Ovary (tissue), 7 donors: ENCODE measurements at regions not wholly inside any gene's neighbourhood (a gene's known extent, or its start where the extent isn't known, plus 50 kb on each side); places are given as distances from the start of the nearest gene placed in this dataset.

Experiments
- DNase-seq, 5 donors: peaks; one replicate each; pipeline ENCODE4 v3.0.0-alpha.2; 2019 to 2020
- H3K27ac ChIP-seq, 2 donors: fragments of 200-600 bp; one replicate each; pipeline versions ENCODE4 v1.5.1 to v1.8.0; 2019 to 2022
- H3K27me3 ChIP-seq: fragments of 200-600 bp; one replicate; pipeline ENCODE4 v1.8.0; 2022
- H3K36me3 ChIP-seq: fragments of 200-600 bp; sonication (generic); one replicate; pipeline ENCODE4 v1.5.1; 2019
- H3K4me1 ChIP-seq: one replicate; pipeline ENCODE4 v1.8.1; 2013; ENCODE audit warnings: mild to moderate bottlenecking, moderate library complexity; ENCODE audit not compliant: insufficient read depth
- H3K4me3 ChIP-seq: fragments of 200-600 bp; sonication (generic); one replicate; pipeline ENCODE4 v1.5.1; 2017
- H3K9me3 ChIP-seq, 2 donors: fragments of 200-600 bp in 1 of 2; sonication (generic) in 1 of 2; one replicate each; pipeline versions ENCODE4 v1.5.1 to v1.8.1; 2013 to 2019; ENCODE audit warnings: mild to moderate bottlenecking in 1 of 2, moderate library complexity in 1 of 2
- EP300 ChIP-seq: sonication (generic); formaldehyde crosslinking; IDR thresholded peaks from one replicate; pipeline ENCODE4 v1.6.1; 2017; ENCODE audit warnings: antibody characterized with exemption
- POLR2A ChIP-seq: fragments of 450-650 bp; IDR thresholded peaks from one replicate; pipeline ENCODE4 v1.6.1; 2017; ENCODE audit warnings: antibody characterized with exemption, mild to moderate bottlenecking, moderate library complexity
- WGBS, 3 donors: extraction: QIAGEN DNeasy Blood & Tissue Kit in 1 of 3; methylation state at CpG; one replicate each; pipeline versions ENCODE4 v1.1.5 to v1.1.7; 2013 to 2017; 5-methylcytosine and 5-hydroxymethylcytosine counted together
- intact Hi-C, 4 donors: fragments of 100-400 bp; cut with DNase I; formaldehyde crosslinking; loops; one replicate each; pipeline versions ENCODE4 v1.11.0 to v1.15.1; 2022 to 2023
- TF ChIP-seq, protein P1 (sequence below), 3 donors: fragments of 450-650 bp in 2 of 3; fragments of 200-600 bp in 1 of 3; IDR thresholded peaks; one replicate each; pipeline versions ENCODE4 v1.5.1 to v1.8.0; 2016 to 2022; ENCODE audit warnings: antibody characterized with exemption in 3 of 3, mild to moderate bottlenecking in 1 of 3
- donor health status: DM: no; HTN: no; CAD: no; lungs with moderate emphysema.
- donor health status: DM: no; HTN: no; CAD: no.
- donor health status: Bipolar disorder and iron deficiency.
- donor health status: DM: no; HTN: no; CAD: no.
- donor health status: DM: yes; HTN: yes; CAD: no.

DNA sequence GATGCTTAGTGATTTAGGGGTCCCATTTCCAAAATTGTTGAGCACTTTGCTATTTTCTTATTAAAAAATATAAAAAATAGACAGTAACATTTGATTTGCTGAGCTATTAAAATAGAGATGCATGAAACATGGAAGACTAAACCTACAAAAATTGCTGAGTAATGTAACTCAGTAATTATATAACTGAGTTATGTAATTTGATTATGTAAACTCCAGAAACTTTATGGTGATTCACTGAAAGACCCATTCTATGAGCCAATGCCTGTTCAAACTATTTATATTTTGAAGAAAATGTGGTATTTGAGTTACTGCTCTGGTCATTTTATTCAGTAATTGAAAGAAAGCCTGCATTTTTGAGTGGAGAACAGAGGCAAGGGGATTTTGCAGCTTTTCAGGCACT, 1221.5 kb upstream of the ALCAM start:
- H3K4me1 ChIP-seq = no peaks in the 10 kb centered on the region
- intact Hi-C loops = no loop called here
- no peaks in the 10 kb centered on the region for H3K27me3 ChIP-seq
- H3K36me3 ChIP-seq = no peaks in the 10 kb centered on the region
- H3K27ac ChIP-seq = no peak overlapping the region
- TF ChIP-seq, protein P1, sequence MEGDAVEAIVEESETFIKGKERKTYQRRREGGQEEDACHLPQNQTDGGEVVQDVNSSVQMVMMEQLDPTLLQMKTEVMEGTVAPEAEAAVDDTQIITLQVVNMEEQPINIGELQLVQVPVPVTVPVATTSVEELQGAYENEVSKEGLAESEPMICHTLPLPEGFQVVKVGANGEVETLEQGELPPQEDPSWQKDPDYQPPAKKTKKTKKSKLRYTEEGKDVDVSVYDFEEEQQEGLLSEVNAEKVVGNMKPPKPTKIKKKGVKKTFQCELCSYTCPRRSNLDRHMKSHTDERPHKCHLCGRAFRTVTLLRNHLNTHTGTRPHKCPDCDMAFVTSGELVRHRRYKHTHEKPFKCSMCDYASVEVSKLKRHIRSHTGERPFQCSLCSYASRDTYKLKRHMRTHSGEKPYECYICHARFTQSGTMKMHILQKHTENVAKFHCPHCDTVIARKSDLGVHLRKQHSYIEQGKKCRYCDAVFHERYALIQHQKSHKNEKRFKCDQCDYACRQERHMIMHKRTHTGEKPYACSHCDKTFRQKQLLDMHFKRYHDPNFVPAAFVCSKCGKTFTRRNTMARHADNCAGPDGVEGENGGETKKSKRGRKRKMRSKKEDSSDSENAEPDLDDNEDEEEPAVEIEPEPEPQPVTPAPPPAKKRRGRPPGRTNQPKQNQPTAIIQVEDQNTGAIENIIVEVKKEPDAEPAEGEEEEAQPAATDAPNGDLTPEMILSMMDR (IDR thresholded peaks at IDR 0.05) = no peak
- no peak for TF ChIP-seq POLR2A
- TF ChIP-seq EP300 = no peak
- no peaks in the 10 kb centered on the region for H3K9me3 ChIP-seq
- H3K4me3 ChIP-seq = no peak overlapping the region
- DNase-seq = no peak

DNA sequence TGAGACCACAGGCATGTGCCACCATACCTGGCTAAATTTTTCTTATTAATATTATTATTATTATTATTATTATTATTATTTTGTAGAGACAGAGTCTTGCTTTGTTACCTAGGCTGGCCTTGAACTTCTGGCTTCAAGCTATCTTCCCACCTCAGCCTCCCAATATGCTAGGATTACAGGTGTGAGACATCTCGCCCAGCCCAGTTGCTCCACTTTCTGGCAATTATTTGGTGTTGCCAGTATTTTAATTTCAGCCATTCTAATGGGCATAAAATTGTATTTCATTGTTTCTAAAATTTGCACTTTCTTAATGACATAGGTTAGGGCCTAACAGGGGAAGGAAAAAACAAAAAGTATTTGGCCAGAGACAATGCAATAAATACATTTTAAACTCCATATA, 1217.6 kb upstream of the ALCAM start:
- no peak for DNase-seq
- Histone ChIP-seq H3K4me1 (no peaks in the 10 kb centered on the region), H3K36me3 (peaks cover 2% of the 10 kb centered on the region), H3K4me3 (no peak overlapping the region), H3K27me3 (no peaks in the 10 kb centered on the region), H3K9me3 (no peaks in the 10 kb centered on the region), H3K27ac (no peak overlapping the region)
- intact Hi-C loops = no loop called here
- WGBS, 3 donors = 83 to 96% (median 94%) methylated on average over 1 of the region's 1 CpG
- no peak for TF ChIP-seq POLR2A
- TF ChIP-seq, protein P1 (IDR thresholded peaks at IDR 0.05) = no peak
- TF ChIP-seq EP300 = no peak

DNA sequence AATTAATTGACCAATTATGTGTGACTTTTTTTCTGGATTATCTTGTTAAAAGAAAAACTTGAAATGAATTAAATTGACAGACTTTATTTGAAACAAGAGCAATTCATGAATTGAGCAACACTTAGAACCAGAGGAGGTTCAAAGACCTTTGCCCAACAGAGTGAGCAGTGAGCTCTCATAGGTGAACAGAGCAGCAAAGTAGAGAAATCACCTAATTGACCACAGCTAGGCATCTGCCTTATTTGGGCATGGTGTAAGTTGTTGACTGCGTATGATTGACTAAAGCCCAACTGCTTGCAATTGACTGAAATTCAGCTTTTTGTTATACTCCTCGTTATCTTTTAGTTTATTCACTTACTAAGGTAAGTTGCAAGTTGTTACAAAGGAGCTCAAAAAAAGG, 1216.0 kb upstream of the ALCAM start:
- H3K27me3 ChIP-seq = no peaks in the 10 kb centered on the region
- intact Hi-C loops = no loop called here
- no peak for DNase-seq
- no peaks in the 10 kb centered on the region for H3K4me1 ChIP-seq
- no peaks in the 10 kb centered on the region for H3K9me3 ChIP-seq
- H3K27ac ChIP-seq = no peak overlapping the region
- H3K36me3 ChIP-seq = peaks cover 2% of the 10 kb centered on the region
- no peak overlapping the region for H3K4me3 ChIP-seq
- TF ChIP-seq POLR2A (no peak), EP300 (no peak)
- TF ChIP-seq, protein P1 (IDR thresholded peaks at IDR 0.05) = no peak
- 90 to 94% (median 92%) methylated on average over 2 of the region's 2 CpGs for WGBS, 3 donors

DNA sequence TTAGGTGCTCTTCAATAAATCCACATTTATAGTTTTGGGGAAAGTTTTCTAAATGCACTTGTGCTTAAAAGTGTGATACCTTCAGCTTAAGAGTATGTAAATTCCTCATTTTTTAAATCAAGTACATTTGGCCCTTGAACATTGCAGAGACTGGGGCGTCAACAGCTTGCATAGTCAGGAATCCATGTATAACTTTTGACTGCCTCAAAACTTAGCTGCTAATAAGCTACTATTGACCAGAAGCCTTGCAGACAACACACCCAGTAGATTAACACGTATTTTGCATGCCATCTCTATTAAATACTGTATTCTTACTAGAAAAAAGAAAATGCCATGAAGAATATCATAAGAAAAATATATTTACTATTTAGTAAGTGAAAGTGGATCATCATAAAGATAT, 1211.8 kb upstream of the ALCAM start:
- Histone ChIP-seq H3K36me3 (peaks cover 2% of the 10 kb centered on the region), H3K27me3 (no peaks in the 10 kb centered on the region), H3K4me3 (no peak overlapping the region), H3K27ac (no peak overlapping the region), H3K4me1 (no peaks in the 10 kb centered on the region), H3K9me3 (no peaks in the 10 kb centered on the region)
- WGBS, 3 donors = 32 to 41% (median 40%) methylated on average over 2 of the region's 2 CpGs
- no peak for DNase-seq
- TF ChIP-seq POLR2A (no peak), EP300 (no peak)
- TF ChIP-seq, protein P1 (IDR thresholded peaks at IDR 0.05) = no peak
- intact Hi-C loops = no loop called here

DNA sequence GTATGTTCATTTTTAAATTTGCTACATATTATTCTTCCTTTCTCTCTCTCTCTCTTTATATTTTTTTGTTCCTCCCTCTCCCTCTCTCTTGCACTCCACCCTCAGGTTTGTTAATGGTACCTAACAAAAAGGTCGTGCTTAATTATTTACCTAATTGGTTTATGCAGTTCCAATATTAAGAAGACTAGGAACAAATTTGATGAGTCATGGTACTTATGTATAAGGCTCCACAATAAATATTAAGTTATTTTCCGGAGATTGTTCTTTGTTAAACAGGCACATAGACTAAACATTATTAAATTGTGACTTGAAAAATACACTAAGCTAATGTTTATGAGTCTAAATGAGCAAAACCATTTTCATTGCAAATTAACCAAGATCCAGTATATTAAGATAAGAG, 1200.8 kb upstream of the ALCAM start:
- H3K9me3 ChIP-seq = no peaks in the 10 kb centered on the region
- intact Hi-C loops = no loop called here
- DNase-seq = no peak
- H3K4me1 ChIP-seq = no peaks in the 10 kb centered on the region
- H3K4me3 ChIP-seq = no peak overlapping the region
- no peaks in the 10 kb centered on the region for H3K36me3 ChIP-seq
- no peak overlapping the region for H3K27ac ChIP-seq
- WGBS, 3 donors = 76 to 83% (median 80%) methylated on average over 2 of the region's 2 CpGs
- TF ChIP-seq EP300 = no peak
- no peak for TF ChIP-seq POLR2A
- TF ChIP-seq, protein P1 (IDR thresholded peaks at IDR 0.05) = no peak
- H3K27me3 ChIP-seq = no peaks in the 10 kb centered on the region
